HG03097 (cell line): ENCODE measurements at regions not wholly inside any gene's neighbourhood (a gene's known extent, or its start where the extent isn't known, plus 50 kb on each side); places are given as distances from the start of the nearest gene placed in this dataset.

Experiments
- ATAC-seq: cut with Tn5 transposase; IDR thresholded peaks from one replicate; pipeline ENCODE4 v1.9.1; 2021; ENCODE audit not compliant: unreplicated experiment, low FRiP score

DNA sequence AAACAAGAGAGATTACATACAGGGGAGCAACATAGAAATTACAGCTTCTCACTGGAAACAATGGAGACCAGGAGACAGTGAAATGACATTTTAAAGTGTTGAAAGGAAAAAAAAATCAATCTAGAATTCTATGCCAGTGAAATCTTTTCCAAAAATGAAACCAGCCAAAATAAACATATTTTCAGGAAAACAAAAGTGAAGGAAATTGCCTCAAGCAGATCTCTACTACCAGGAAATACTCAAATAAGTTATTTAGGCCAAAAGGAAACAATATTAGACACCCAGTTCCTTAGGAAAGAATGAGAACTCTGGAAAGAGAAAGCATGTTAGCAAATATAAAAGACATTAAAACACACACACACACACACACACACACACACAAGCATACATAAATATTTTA lies 339.9 kb upstream of the NCKAP5 start:
- no peak for ATAC-seq

GRCh38 chr2:133918141-133918540 lies 335.7 kb upstream of the MGAT5 start:
- no peak for ATAC-seq

DNA sequence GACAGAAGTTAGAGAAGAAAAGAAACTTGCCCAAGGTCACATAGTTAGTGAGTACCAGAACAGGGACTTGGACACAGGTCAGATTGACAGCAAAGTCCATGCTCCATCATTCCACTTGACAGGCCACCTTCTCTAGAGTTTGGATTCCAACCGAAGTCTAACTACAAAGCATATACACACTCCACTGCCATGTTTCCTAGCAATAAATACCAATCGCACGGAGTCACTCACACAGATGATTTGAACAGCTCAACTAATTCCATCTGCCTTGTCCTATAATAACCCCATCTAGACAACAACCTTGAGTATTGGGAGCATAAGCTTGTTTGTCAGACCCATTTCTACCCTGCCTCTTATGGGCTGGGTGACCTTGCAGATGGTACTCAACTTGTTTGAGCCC lies 334.6 kb upstream of the MGAT5 start:
- ATAC-seq = no peak

GRCh38 chr2:133927894-133928293 lies 326.0 kb upstream of the MGAT5 start:
- ATAC-seq = no peak

GRCh38 chr2:133936096-133936495 lies 317.8 kb upstream of the MGAT5 start:
- no peak for ATAC-seq

DNA sequence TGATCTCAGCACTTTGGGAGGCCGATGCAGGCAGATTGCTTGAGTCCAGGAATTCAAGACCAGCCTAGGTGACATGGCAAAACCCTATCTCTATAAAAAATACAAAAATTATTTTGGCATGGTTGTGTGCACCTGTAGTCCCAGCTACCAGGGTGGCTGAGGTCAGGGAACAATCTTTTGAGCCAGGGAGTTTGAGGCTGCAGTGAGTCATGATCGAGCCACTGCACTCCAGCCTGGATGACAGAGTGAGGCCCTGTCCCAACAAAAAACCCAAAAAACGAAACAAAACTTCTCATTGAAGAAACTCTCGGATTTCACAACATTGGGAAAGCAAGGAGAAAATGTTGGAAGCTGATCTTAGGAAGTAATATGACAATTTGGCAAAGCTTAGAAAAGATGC lies 317.3 kb upstream of the MGAT5 start:
- ATAC-seq = no peak

DNA sequence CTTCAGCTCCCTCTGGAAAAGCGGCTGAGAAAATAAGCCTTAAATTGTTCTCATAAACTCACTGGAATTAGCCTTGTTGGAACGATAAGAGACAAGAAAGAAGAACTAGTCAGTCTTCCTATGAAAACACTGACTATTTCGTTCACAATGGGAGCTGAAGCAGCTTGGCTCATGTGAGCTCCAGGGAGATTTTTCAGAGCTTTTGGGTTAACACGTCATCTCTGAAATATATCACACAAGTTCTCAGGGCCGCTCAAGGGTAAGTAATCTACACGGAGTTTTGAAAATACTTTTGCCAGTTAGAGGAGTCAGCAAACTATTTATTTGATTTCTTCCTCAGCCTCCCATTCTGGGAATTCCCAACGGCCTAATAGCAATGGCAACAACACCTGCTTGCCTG lies 316.2 kb upstream of the MGAT5 start:
- no peak for ATAC-seq

DNA sequence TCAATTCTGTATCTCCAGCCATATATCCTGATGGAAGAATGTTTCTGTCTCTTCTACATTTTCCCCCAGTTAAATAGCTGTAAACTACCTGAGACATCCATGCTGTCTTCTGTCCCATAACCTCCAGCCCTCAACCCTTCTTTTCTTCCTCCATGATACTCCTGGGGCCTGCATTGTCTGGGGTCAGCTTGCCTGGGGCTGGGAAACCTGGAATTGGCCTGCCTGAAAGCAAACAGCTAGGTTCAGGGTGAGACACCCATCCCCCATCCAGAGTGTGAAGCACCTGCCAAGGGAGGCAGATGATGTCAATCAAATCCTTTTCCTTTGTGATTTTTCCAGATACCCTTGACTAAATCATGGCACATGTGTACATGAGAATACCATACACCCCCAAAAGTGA lies 313.7 kb upstream of the MGAT5 start:
- no peak for ATAC-seq

GRCh38 chr2:133941666-133942065 lies 312.2 kb upstream of the MGAT5 start:
- ATAC-seq = no peak

- ATAC-seq = no peak
Observed at GRCh38 chr2:133942398-133942797, 311.5 kb upstream of the MGAT5 start.

DNA sequence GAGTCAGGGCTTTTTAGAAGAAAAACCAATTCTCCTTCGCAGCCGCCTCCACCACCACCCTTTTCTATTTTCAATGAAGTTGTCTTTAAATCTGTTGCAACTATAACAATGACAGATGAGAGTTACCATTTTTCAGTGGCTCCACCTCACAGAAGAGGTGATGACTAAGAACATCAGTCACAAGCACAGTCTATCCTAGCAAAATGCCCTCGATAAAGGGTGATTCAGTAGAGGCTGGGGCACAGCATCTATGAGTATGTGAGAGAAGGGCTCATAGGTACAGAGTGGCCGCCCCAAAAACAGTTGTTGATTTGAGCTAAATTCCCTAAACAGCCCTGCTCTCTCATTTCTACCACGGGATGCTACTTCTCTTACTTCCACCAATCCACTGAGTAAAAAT lies 310.8 kb upstream of the MGAT5 start:
- no peak for ATAC-seq

- ATAC-seq = no peak
Observed at GRCh38 chr2:133945089-133945488, 308.8 kb upstream of the MGAT5 start.

DNA sequence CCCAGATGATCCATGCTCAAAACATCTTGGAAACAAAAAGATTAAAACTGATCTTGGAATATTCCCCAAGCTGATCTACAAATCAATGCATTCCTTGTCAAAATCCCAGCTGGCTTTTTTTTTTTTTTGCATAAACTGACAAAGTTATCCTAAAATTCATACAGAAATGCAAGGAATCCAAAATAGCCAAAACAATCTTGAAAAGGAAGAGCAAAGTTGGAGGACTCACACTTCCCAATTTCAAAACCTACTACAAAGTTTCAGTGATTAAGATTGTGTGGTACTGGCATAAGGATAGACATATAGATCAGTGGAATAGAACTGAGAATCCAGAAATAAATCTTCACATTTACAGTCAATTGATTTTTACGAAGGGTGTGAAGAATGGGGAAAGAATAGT lies 306.8 kb upstream of the MGAT5 start:
- ATAC-seq = no peak

DNA sequence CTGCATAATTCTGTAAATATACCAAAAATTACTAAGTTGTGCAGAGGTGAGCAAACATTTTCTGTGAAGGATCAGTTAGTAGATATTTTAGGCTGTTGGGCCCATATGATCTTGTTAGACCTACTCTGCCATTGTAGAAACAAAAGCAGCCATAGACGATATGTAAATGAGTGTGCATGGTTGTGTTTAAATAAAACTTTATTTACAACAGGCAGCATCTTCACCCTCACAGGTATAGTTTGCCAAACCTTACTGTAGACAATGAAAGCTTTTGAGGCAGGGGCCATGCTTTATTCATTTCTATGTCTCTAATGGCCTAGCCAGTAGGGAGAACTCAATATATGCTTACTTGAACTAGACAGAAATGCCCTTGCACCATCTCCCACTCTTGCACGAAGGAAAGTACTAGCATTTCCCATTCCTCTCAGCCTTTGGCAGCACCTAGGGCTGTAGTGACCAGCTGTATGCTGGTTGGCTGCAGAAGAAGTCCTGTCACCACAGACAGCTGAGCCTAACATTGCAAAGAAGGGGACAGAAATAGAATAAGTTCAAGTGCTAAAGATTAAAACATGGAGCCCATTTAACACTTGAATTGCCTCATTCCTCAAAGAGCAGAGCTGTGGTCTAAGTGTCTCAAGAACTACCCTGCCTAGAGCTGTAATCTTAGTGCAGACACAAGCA lies 305.1 kb upstream of the MGAT5 start:
- no peak for ATAC-seq

DNA sequence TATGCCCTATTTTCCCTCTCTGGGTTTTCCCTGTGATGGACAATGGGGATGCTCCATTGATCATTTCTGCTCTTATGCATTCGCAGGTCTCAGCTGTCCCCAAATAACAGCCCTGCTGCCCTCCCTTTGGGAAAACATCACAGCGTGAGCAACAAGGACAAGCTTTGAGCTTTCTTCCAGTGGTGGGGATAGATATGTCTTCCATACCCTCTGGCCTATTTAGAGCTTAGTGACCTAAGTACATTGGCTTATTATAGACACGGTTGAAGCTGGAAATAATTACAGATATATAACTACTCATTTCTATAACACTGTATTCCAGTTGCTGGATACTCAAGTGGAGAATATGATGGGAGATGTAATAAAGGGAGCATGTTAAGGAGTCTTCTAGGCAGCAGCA lies 304.3 kb upstream of the MGAT5 start:
- no peak for ATAC-seq

GRCh38 chr2:133951209-133951608 lies 302.7 kb upstream of the MGAT5 start:
- no peak for ATAC-seq

- peak; percentile 49 for ATAC-seq
Observed at GRCh38 chr2:133952420-133952819, 301.5 kb upstream of the MGAT5 start.

DNA sequence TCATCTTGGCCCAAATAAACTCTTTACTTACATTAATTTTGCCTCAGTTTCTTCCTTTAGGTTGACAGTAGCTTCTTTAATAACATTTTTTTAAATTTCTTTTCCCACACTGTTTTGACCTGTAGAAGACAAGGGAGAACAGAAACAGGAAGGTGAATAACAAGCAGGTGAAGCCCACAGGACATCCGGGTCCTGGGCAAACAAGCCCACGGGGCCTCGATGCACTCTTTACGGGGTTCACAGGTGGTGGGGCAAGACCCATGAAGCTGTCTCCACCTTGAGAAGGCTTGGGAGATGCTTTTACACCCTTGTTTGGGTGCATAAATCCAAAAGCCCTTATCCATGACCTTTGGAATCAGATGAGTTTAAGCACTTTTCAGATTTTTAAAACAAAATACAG lies 301.0 kb upstream of the MGAT5 start:
- ATAC-seq = no peak

DNA sequence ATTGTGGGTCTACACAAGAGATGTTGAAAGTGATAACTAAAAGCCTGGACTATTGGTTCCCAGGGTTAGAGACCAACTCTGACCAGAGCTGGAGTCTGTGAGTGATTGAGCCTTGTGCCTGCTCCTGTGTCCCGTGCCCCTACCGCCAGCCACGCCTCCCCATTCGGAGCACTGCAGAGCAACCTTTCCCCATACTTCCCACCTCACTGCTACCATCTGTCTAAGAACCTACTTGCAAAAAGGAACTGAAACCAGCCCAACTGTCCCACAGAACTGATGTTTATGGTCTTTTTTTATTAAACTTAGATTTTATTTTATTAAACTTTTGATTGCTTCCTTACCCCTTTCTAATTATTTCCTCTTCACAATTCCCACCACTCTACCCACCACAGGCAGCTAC lies 300.3 kb upstream of the MGAT5 start:
- peak; percentile 62 for ATAC-seq

GRCh38 chr2:133954636-133955035 lies 299.2 kb upstream of the MGAT5 start:
- ATAC-seq = no peak

DNA sequence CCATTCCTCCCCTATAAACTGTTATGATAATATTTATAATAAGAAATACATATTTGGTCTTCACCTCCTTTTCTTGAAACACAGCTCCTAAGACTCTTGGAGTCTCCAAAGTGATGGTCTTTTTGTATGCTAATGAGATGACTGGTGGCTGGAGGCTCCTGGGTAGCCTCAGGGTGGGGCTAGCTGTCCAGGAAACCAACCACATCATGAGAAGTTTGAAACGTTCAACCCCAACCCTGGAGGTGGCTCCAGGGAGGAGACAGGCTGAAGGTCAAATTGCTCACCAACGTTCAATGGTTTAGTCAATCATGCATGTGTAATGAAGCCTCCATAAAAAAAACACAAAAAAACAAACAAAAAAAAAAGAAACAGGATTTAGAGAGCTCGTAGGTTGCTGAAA lies 298.7 kb upstream of the MGAT5 start:
- ATAC-seq = no peak

- no peak for ATAC-seq
Observed at GRCh38 chr2:133956434-133956935, 297.4 kb upstream of the MGAT5 start.
